CD4-positive, alpha-beta T cell treated with Interferon alpha-2 for 1 hour (primary cell): ENCODE measurements at regions not wholly inside any gene's neighbourhood (a gene's known extent, or its start where the extent isn't known, plus 50 kb on each side); places are given as distances from the start of the nearest gene placed in this dataset.
"Not testable (repeated sequence)": the region's sequence is repeated elsewhere in the genome, so short reads cannot be mapped to it uniquely, and the experiment has no call there.

Source experiments
- DNase-seq, 2 donors: peaks; one replicate each; pipeline ENCODE4 v3.0.0-alpha.2; 2020 to 2022

GRCh38 chr7:109835577-109835976, 1255.3 kb upstream of the LRRN3 start:
- no peak for DNase-seq

GRCh38 chr7:109836016-109836415, 1254.9 kb upstream of the LRRN3 start:
- no peak for DNase-seq

- no peak for DNase-seq
Observed at GRCh38 chr7:109842386-109842785, 1248.5 kb upstream of the LRRN3 start.

- DNase-seq = no peak
Observed at GRCh38 chr7:109844362-109844761, 1246.6 kb upstream of the LRRN3 start.

- DNase-seq = no peak
Observed at GRCh38 chr7:109864230-109864629, 1226.7 kb upstream of the LRRN3 start.

GRCh38 chr7:109868215-109868860, 1222.6 kb upstream of the LRRN3 start:
- DNase-seq = no peak

- no peak for DNase-seq
Observed at GRCh38 chr7:109873296-109873695, 1217.6 kb upstream of the LRRN3 start.

- no peak for DNase-seq
Observed at GRCh38 chr7:109879287-109879828, 1211.6 kb upstream of the LRRN3 start.

- DNase-seq = no peak
Observed at GRCh38 chr7:109890622-109891021, 1200.3 kb upstream of the LRRN3 start.

- DNase-seq = no peak
Observed at GRCh38 chr7:109893231-109893630, 1197.7 kb upstream of the LRRN3 start.

GRCh38 chr7:109895536-109895935, 1195.4 kb upstream of the LRRN3 start:
- no peak for DNase-seq

- no peak for DNase-seq
Observed at GRCh38 chr7:109901926-109902325, 1189.0 kb upstream of the LRRN3 start.

- not testable (repeated sequence) for DNase-seq
Observed at GRCh38 chr7:109905368-109906065, 1185.4 kb upstream of the LRRN3 start.

- no peak for DNase-seq
Observed at GRCh38 chr7:109915670-109916069, 1175.3 kb upstream of the LRRN3 start.

GRCh38 chr7:109926738-109927137, 1164.2 kb upstream of the LRRN3 start:
- DNase-seq = no peak

- DNase-seq = no peak
Observed at GRCh38 chr7:109930049-109930448, 1160.9 kb upstream of the LRRN3 start.

- DNase-seq = no peak
Observed at GRCh38 chr7:109939207-109939606, 1151.7 kb upstream of the LRRN3 start.

- no peak for DNase-seq
Observed at GRCh38 chr7:109945820-109946518, 1145.0 kb upstream of the LRRN3 start.

- no peak for DNase-seq
Observed at GRCh38 chr7:109950256-109950655, 1140.7 kb upstream of the LRRN3 start.

GRCh38 chr7:109950821-109951564, 1139.9 kb upstream of the LRRN3 start:
- DNase-seq = no peak

GRCh38 chr7:109951565-109951928, 1139.4 kb upstream of the LRRN3 start:
- no peak for DNase-seq

GRCh38 chr7:109955986-109956385, 1134.9 kb upstream of the LRRN3 start:
- no peak for DNase-seq

GRCh38 chr7:109956916-109957315, 1134.0 kb upstream of the LRRN3 start:
- no peak for DNase-seq
